NCI-H1092 treated with DMSO at 0.1 percent for 48 hours (cell line): ENCODE measurements at regions not wholly inside any gene's neighbourhood (a gene's known extent, or its start where the extent isn't known, plus 50 kb on each side); places are given as distances from the start of the nearest gene placed in this dataset.
"Not testable (repeated sequence)": the region's sequence is repeated elsewhere in the genome, so short reads cannot be mapped to it uniquely, and the experiment has no call there.

Experiments used
- DNase-seq: peaks from one replicate; lab custom pipeline; 2025; lab: John Stamatoyannopoulos, UW

- no peak for DNase-seq
These were observed 338.0 kb upstream of the KIAA1217 start for GRCh38 chr10:23870651-23871610.

- DNase-seq = no peak
These were observed 336.6 kb upstream of the KIAA1217 start for GRCh38 chr10:23872290-23872689.

GRCh38 chr10:23877791-23878320, 331.1 kb upstream of the KIAA1217 start:
- no peak for DNase-seq

GRCh38 chr10:23884670-23885069, 324.3 kb upstream of the KIAA1217 start:
- DNase-seq = no peak

GRCh38 chr10:23885853-23886252, 323.1 kb upstream of the KIAA1217 start:
- no peak for DNase-seq

- DNase-seq = no peak
These were observed 322.6 kb upstream of the KIAA1217 start for GRCh38 chr10:23886355-23886754.

GRCh38 chr10:23891301-23891700, 317.6 kb upstream of the KIAA1217 start:
- no peak for DNase-seq

- no peak for DNase-seq
These were observed 316.6 kb upstream of the KIAA1217 start for GRCh38 chr10:23892296-23892695.

GRCh38 chr10:23897267-23897666, 311.7 kb upstream of the KIAA1217 start:
- DNase-seq = no peak

- no peak for DNase-seq
These were observed 311.1 kb upstream of the KIAA1217 start for GRCh38 chr10:23897861-23898260.

- DNase-seq = no peak
These were observed 309.8 kb upstream of the KIAA1217 start for GRCh38 chr10:23899166-23899565.

GRCh38 chr10:23910291-23910690, 298.6 kb upstream of the KIAA1217 start:
- no peak for DNase-seq

GRCh38 chr10:23912884-23913404, 296.0 kb upstream of the KIAA1217 start:
- no peak for DNase-seq

- no peak for DNase-seq
These were observed 294.3 kb upstream of the KIAA1217 start for GRCh38 chr10:23914641-23915040.

- DNase-seq = no peak
These were observed 291.6 kb upstream of the KIAA1217 start for GRCh38 chr10:23917251-23917840.

- DNase-seq = no peak
These were observed 290.7 kb upstream of the KIAA1217 start for GRCh38 chr10:23918090-23918723.

GRCh38 chr10:23918839-23919238, 290.1 kb upstream of the KIAA1217 start:
- no peak for DNase-seq

GRCh38 chr10:23927576-23928325, 281.2 kb upstream of the KIAA1217 start:
- DNase-seq = no peak

GRCh38 chr10:23934023-23934422, 274.9 kb upstream of the KIAA1217 start:
- DNase-seq = not testable (repeated sequence)

- DNase-seq = no peak
These were observed 263.1 kb upstream of the KIAA1217 start for GRCh38 chr10:23945845-23946244.

GRCh38 chr10:23951841-23952240, 257.1 kb upstream of the KIAA1217 start:
- no peak for DNase-seq
